ENCODE measurements at regions not wholly inside any gene's neighbourhood (a gene's known extent, or its start where the extent isn't known, plus 50 kb on each side); places are given as distances from the start of the nearest gene placed in this dataset.

DNA sequence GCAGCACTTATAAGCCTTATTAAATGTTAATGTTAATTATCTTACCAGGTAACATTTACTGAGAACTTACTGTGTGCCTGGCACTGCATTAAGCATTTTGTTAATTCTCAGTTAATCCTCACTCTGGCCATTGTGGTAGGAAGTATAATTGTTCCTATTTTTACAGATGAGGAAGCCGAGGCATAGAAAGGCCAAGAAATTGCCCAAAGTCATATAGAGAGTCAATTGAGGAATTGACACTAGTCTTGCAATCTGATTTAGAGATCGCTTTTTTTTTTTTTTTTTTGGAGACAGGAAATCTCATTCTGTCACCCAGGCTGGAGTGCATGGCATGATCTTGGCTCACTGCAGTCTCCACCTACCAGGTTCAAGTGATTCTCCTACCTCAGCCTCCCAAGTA lies 132.6 kb upstream of the PROK2 start (continued):
- TF ChIP-seq, protein P1, sequence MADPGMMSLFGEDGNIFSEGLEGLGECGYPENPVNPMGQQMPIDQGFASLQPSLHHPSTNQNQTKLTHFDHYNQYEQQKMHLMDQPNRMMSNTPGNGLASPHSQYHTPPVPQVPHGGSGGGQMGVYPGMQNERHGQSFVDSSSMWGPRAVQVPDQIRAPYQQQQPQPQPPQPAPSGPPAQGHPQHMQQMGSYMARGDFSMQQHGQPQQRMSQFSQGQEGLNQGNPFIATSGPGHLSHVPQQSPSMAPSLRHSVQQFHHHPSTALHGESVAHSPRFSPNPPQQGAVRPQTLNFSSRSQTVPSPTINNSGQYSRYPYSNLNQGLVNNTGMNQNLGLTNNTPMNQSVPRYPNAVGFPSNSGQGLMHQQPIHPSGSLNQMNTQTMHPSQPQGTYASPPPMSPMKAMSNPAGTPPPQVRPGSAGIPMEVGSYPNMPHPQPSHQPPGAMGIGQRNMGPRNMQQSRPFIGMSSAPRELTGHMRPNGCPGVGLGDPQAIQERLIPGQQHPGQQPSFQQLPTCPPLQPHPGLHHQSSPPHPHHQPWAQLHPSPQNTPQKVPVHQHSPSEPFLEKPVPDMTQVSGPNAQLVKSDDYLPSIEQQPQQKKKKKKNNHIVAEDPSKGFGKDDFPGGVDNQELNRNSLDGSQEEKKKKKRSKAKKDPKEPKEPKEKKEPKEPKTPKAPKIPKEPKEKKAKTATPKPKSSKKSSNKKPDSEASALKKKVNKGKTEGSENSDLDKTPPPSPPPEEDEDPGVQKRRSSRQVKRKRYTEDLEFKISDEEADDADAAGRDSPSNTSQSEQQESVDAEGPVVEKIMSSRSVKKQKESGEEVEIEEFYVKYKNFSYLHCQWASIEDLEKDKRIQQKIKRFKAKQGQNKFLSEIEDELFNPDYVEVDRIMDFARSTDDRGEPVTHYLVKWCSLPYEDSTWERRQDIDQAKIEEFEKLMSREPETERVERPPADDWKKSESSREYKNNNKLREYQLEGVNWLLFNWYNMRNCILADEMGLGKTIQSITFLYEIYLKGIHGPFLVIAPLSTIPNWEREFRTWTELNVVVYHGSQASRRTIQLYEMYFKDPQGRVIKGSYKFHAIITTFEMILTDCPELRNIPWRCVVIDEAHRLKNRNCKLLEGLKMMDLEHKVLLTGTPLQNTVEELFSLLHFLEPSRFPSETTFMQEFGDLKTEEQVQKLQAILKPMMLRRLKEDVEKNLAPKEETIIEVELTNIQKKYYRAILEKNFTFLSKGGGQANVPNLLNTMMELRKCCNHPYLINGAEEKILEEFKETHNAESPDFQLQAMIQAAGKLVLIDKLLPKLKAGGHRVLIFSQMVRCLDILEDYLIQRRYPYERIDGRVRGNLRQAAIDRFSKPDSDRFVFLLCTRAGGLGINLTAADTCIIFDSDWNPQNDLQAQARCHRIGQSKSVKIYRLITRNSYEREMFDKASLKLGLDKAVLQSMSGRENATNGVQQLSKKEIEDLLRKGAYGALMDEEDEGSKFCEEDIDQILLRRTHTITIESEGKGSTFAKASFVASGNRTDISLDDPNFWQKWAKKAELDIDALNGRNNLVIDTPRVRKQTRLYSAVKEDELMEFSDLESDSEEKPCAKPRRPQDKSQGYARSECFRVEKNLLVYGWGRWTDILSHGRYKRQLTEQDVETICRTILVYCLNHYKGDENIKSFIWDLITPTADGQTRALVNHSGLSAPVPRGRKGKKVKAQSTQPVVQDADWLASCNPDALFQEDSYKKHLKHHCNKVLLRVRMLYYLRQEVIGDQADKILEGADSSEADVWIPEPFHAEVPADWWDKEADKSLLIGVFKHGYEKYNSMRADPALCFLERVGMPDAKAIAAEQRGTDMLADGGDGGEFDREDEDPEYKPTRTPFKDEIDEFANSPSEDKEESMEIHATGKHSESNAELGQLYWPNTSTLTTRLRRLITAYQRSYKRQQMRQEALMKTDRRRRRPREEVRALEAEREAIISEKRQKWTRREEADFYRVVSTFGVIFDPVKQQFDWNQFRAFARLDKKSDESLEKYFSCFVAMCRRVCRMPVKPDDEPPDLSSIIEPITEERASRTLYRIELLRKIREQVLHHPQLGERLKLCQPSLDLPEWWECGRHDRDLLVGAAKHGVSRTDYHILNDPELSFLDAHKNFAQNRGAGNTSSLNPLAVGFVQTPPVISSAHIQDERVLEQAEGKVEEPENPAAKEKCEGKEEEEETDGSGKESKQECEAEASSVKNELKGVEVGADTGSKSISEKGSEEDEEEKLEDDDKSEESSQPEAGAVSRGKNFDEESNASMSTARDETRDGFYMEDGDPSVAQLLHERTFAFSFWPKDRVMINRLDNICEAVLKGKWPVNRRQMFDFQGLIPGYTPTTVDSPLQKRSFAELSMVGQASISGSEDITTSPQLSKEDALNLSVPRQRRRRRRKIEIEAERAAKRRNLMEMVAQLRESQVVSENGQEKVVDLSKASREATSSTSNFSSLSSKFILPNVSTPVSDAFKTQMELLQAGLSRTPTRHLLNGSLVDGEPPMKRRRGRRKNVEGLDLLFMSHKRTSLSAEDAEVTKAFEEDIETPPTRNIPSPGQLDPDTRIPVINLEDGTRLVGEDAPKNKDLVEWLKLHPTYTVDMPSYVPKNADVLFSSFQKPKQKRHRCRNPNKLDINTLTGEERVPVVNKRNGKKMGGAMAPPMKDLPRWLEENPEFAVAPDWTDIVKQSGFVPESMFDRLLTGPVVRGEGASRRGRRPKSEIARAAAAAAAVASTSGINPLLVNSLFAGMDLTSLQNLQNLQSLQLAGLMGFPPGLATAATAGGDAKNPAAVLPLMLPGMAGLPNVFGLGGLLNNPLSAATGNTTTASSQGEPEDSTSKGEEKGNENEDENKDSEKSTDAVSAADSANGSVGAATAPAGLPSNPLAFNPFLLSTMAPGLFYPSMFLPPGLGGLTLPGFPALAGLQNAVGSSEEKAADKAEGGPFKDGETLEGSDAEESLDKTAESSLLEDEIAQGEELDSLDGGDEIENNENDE (IDR thresholded peaks at IDR 0.05; ENCODE audit: insufficient replicate concordance, low read length), result no peak
- no peak for TF ChIP-seq SRF (IDR thresholded peaks at IDR 0.05; ENCODE audit: low read depth, low read length)
- TF ChIP-seq NANOG (IDR thresholded peaks at IDR 0.05; ENCODE audit: insufficient read depth, low read depth, low read length, poor library complexity, severe bottlenecking), result no peak
- TF ChIP-seq SAP30 (IDR thresholded peaks at IDR 0.05; ENCODE audit: insufficient read depth, insufficient replicate concordance, low read length), result no peak
- no peak for TF ChIP-seq CHD1 (IDR thresholded peaks at IDR 0.05; ENCODE audit: low read depth, low read length)
- TF ChIP-seq RFX5 (IDR thresholded peaks at IDR 0.05; ENCODE audit: borderline replicate concordance, low read depth, low read length), result no peak
- TF ChIP-seq CHD2 (IDR thresholded peaks at IDR 0.05; ENCODE audit: low read length), result no peak
- no peak for TF ChIP-seq MAX (IDR thresholded peaks at IDR 0.05)

Measured in H1 (cell line).